Endothelial cell of umbilical vein (primary cell): ENCODE measurements at regions not wholly inside any gene's neighbourhood (a gene's known extent, or its start where the extent isn't known, plus 50 kb on each side); places are given as distances from the start of the nearest gene placed in this dataset.

ENCODE experiments used
- BruUV-seq: library from RNA; stranded (reverse); fragments of 400-500 nt; replicated peaks from 2 replicates; lab custom pipeline; 2021; lab: Mats Ljungman, UMichigan
- CTCF ChIA-PET: fragments of 300-600, 350-600 bp; sonication (Branson Sonifier 250); formaldehyde crosslinking; loops from one replicate; lab custom pipeline; 2021; ENCODE audit warnings: antibody characterized with exemption, inconsistent platforms; lab: Charles Lee
- POLR2A ChIA-PET: fragments of 300-600, 350-600 bp; sonication (Branson Sonifier 250); formaldehyde crosslinking; loops from one replicate; lab custom pipeline; 2021; ENCODE audit warnings: antibody characterized with exemption, inconsistent platforms; lab: Charles Lee
- DNase-seq: peaks from one replicate; pipeline ENCODE4 v3.0.0-alpha.2; 2011; ENCODE audit warnings: low read depth, low spot score
- FAIRE-seq: peaks from 2 replicates; lab custom pipeline; 2011; peaks lifted over from hg19 to GRCh38; lab: Jason Lieb, UNC
- H2AFZ ChIP-seq: 2 replicates; pipeline ENCODE4 v1.6.0; 2012; ENCODE audit warnings: low read depth, low read length, control low read depth, inconsistent platforms
- H3K27ac ChIP-seq: 2 replicates; pipeline ENCODE4 v1.5.1; 2011; ENCODE audit warnings: low read depth, mild to moderate bottlenecking, control low read depth, low read length, moderate library complexity; ENCODE audit not compliant: insufficient read depth
- H3K27me3 ChIP-seq, 2 experiments: 2 replicates each; pipeline versions ENCODE4 v1.6.0 to v1.6.1; 2011; ENCODE audit warnings: low read length in 2 of 2, mixed read lengths in 1 of 2; ENCODE audit not compliant: control insufficient read depth in 2 of 2, insufficient read depth in 2 of 2
- H3K36me3 ChIP-seq, 2 experiments: 2 replicates in 1 of 2; 3 replicates in 1 of 2; pipeline ENCODE4 v1.5.1; 2011; ENCODE audit warnings: low read length in 2 of 2, mild to moderate bottlenecking in 1 of 2, moderate library complexity in 1 of 2; ENCODE audit not compliant: control insufficient read depth in 2 of 2, insufficient read depth in 2 of 2; ENCODE audit errors: extremely low read depth in 1 of 2
- H3K4me1 ChIP-seq: 3 replicates; pipeline ENCODE4 v1.5.1; 2011; ENCODE audit warnings: mild to moderate bottlenecking, low read length; ENCODE audit not compliant: control insufficient read depth, insufficient read depth; ENCODE audit errors: extremely low read depth
- H3K4me2 ChIP-seq: 2 replicates; pipeline ENCODE4 v1.6.1; 2011; ENCODE audit warnings: low read length, control low read depth, mixed read lengths; ENCODE audit not compliant: insufficient read depth
- H3K4me3 ChIP-seq, 3 experiments: fragments of 200-600 bp in 1 of 3; sonication (generic), shearing (Covaris generic) in 1 of 3; replicated peaks in 1 of 3; 2 replicates each; pipeline ENCODE4 v1.5.1; 2011 to 2016; ENCODE audit warnings: control low read depth in 3 of 3, low read length in 3 of 3, mild to moderate bottlenecking in 2 of 3, inconsistent platforms in 1 of 3, low read depth in 1 of 3, moderate library complexity in 1 of 3; ENCODE audit not compliant: insufficient read depth in 1 of 3
- H3K79me2 ChIP-seq: 2 replicates; pipeline ENCODE4 v1.6.0; 2012; ENCODE audit warnings: low read length, inconsistent platforms; ENCODE audit not compliant: control insufficient read depth, insufficient read depth
- H3K9ac ChIP-seq: replicated peaks from 2 replicates; pipeline ENCODE3; 2011; ENCODE audit warnings: low read length, control low read depth; ENCODE audit not compliant: insufficient read depth; ENCODE audit errors: extremely low read depth
- H3K9me1 ChIP-seq: replicated peaks from 3 replicates; pipeline ENCODE4 v1.6.0; 2011; ENCODE audit warnings: mild to moderate bottlenecking, low read length; ENCODE audit not compliant: control insufficient read depth, insufficient read depth; ENCODE audit errors: extremely low read depth
- H3K9me3 ChIP-seq: replicated peaks from 2 replicates; pipeline ENCODE4 v1.5.1; 2012; ENCODE audit warnings: low read length, inconsistent platforms; ENCODE audit not compliant: control insufficient read depth, insufficient read depth
- H4K20me1 ChIP-seq: replicated peaks from 2 replicates; pipeline ENCODE3; 2011; ENCODE audit warnings: mild to moderate bottlenecking, low read length; ENCODE audit not compliant: control insufficient read depth, insufficient read depth; ENCODE audit errors: extremely low read depth
- CTCF ChIP-seq, 2 donors: IDR thresholded peaks; 1 replicate in 1 of 2; 2 replicates in 1 of 2; pipeline ENCODE4 v1.5.1; 2011; ENCODE audit warnings: low read length in 2 of 2, mild to moderate bottlenecking in 2 of 2, moderate library complexity in 2 of 2, control low read depth in 1 of 2, inconsistent platforms in 1 of 2, low read depth in 1 of 2; ENCODE audit not compliant: insufficient read depth in 1 of 2; ENCODE audit errors: extremely low read depth in 1 of 2
- EZH2 ChIP-seq: IDR thresholded peaks from 2 replicates; pipeline ENCODE4 v1.6.1; 2012; ENCODE audit warnings: borderline replicate concordance, low read depth, mild to moderate bottlenecking, moderate library complexity, low read length, inconsistent platforms; ENCODE audit not compliant: severe bottlenecking
- MAX ChIP-seq: IDR thresholded peaks from 2 replicates; pipeline ENCODE4 v1.6.1; 2011; ENCODE audit not compliant: insufficient read depth, insufficient read length
- MYC ChIP-seq: IDR thresholded peaks from one replicate; pipeline ENCODE4 v1.6.1; 2011; ENCODE audit warnings: mild to moderate bottlenecking, low read depth, low read length
- POLR2A ChIP-seq: IDR thresholded peaks from 2 replicates; pipeline ENCODE4 v1.6.1; 2012; ENCODE audit warnings: low read depth, mild to moderate bottlenecking, control low read depth, low read length
- dilution Hi-C: fragments of 300-500 bp; cut with MboI; formaldehyde crosslinking; loops from one replicate; pipeline ENCODE4 v1.15.0; 2019; ENCODE audit warnings: low sequenced_read_pairs; ENCODE audit not compliant: extremely low pct_ligation_motif_present
- intact Hi-C: fragments of 100-400 bp; cut with micrococcal nuclease; formaldehyde crosslinking; loops from one replicate; pipeline ENCODE4 v1.10.0; 2022

- no peaks in the 10 kb centered on the region for H3K9me3 ChIP-seq
- H2AFZ ChIP-seq = no peak overlapping the region
- FAIRE-seq (no peak), DNase-seq (no peak)
- TF ChIP-seq CTCF (IDR thresholded peaks at IDR 0.05; ENCODE audit: extremely low read depth in 1 of 2, insufficient read depth in 1 of 2, low read depth in 1 of 2, low read length in 2 of 2) (no peak), EZH2 (no peak), POLR2A (no peak), MAX (no peak)
- H3K4me3 ChIP-seq = no peak overlapping the region
- no peaks in the 10 kb centered on the region for H3K27me3 ChIP-seq
- no TSS peak for BruUV-seq
- H3K4me2 ChIP-seq = no peak overlapping the region
- CTCF ChIA-PET = interaction anchor here (0.8 kb wide), 1 partner anchor 14 kb away, joined by 3 read pairs; no protein-coding TSS in a partner anchor
- dilution Hi-C loops (no loop called here), intact Hi-C loops (no loop called here)
- H3K27ac ChIP-seq = no peak overlapping the region
- H3K9me1 ChIP-seq = no peaks in the 10 kb centered on the region
- no peaks in the 10 kb centered on the region for H3K79me2 ChIP-seq
- no peak overlapping the region for H3K9ac ChIP-seq
- POLR2A ChIA-PET = no interaction called here
- H3K4me1 ChIP-seq = no peaks in the 10 kb centered on the region
- no peaks in the 10 kb centered on the region for H3K36me3 ChIP-seq
- no peaks in the 10 kb centered on the region for H4K20me1 ChIP-seq
Measured at GRCh38 chr7:41445946-41446345, 256.9 kb downstream of the INHBA start.

DNA sequence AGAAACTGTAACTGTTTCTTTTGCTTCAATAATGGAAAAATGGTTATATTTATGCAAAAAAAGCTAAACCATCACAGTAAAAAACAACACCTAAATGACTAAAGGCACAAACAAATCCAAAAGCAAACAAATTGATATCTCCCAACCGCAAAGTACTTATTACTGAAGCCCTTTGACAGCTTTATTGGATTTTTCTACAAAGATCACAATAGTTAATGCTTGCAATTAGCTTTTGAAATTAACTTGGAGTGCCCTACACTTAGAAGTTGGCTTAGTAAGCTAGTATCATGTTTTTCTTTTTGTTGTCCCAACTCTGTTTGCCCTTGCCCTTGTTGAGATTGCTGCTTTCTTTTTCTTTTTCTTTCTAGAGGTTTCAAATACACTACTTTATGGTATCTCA lies 257.5 kb downstream of the INHBA start:
- FAIRE-seq = no peak

More for the DNA sequence above, 257.5 kb downstream of the INHBA start:
- DNase-seq = no peak
- Histone ChIP-seq H3K9me1 (no peaks in the 10 kb centered on the region), H3K4me2 (no peak overlapping the region), H3K27me3 (no peaks in the 10 kb centered on the region), H3K79me2 (no peaks in the 10 kb centered on the region), H3K4me3 (no peak overlapping the region), H3K4me1 (no peaks in the 10 kb centered on the region), H4K20me1 (no peaks in the 10 kb centered on the region), H3K27ac (no peak overlapping the region), H3K36me3 (no peaks in the 10 kb centered on the region), H3K9ac (no peak overlapping the region), H2AFZ (no peak overlapping the region), H3K9me3 (no peaks in the 10 kb centered on the region)
- no TSS peak for BruUV-seq
- dilution Hi-C loops = no loop called here
- CTCF ChIA-PET = interaction anchor here (0.8 kb wide), 1 partner anchor 14 kb away, joined by 3 read pairs; no protein-coding TSS in a partner anchor
- intact Hi-C loops = no loop called here
- TF ChIP-seq MYC = no peak
- TF ChIP-seq CTCF (IDR thresholded peaks at IDR 0.05; ENCODE audit: extremely low read depth in 1 of 2, insufficient read depth in 1 of 2, low read depth in 1 of 2, low read length in 2 of 2) = no peak
- TF ChIP-seq POLR2A = no peak
- TF ChIP-seq MAX = no peak
- POLR2A ChIA-PET = no interaction called here
